IPS DF 6.9 (cell line): ENCODE measurements at regions not wholly inside any gene's neighbourhood (a gene's known extent, or its start where the extent isn't known, plus 50 kb on each side); places are given as distances from the start of the nearest gene placed in this dataset.

Experiments
- DNase-seq: peaks from one replicate; pipeline ENCODE4 v3.0.0-alpha.2; 2013; ENCODE audit warnings: low read depth, low spot score
- H3K27ac ChIP-seq: one replicate; pipeline ENCODE4 v1.5.1; 2013; ENCODE audit warnings: low read length, control low read depth
- H3K27me3 ChIP-seq: 2 replicates; pipeline ENCODE4 v1.6.1; 2013; ENCODE audit warnings: mild to moderate bottlenecking, low read length; ENCODE audit not compliant: control insufficient read depth, insufficient read depth
- H3K36me3 ChIP-seq: 2 replicates; pipeline ENCODE4 v1.6.1; 2013; ENCODE audit warnings: low read length; ENCODE audit not compliant: control insufficient read depth, insufficient read depth
- H3K4me1 ChIP-seq: 2 replicates; pipeline ENCODE4 v1.6.1; 2013; ENCODE audit warnings: low read length; ENCODE audit not compliant: control insufficient read depth, insufficient read depth
- H3K4me3 ChIP-seq: 2 replicates; pipeline ENCODE4 v1.5.1; 2013; ENCODE audit warnings: mild to moderate bottlenecking, low read length
- H3K9me3 ChIP-seq: 2 replicates; pipeline ENCODE4 v1.6.1; 2013; ENCODE audit warnings: low read length, inconsistent platforms; ENCODE audit not compliant: control insufficient read depth, insufficient read depth
- WGBS: extraction: QIAGEN DNeasy Blood & Tissue Kit; methylation state at CpG from one replicate; pipeline ENCODE4 v1.1.7; 2013; ENCODE audit warnings: mixed read lengths, missing lambda C conversion rate; ENCODE audit not compliant: insufficient read length, insufficient coverage; 5-methylcytosine and 5-hydroxymethylcytosine counted together

- no peak for DNase-seq
- Histone ChIP-seq H3K27me3 (no peaks in the 10 kb centered on the region), H3K27ac (no peak overlapping the region), H3K4me1 (no peaks in the 10 kb centered on the region), H3K9me3 (no peaks in the 10 kb centered on the region), H3K36me3 (no peaks in the 10 kb centered on the region), H3K4me3 (no peak overlapping the region)
- WGBS, result no CpG with 5 or more reads among the region's 1 CpG
These were observed 62.2 kb upstream of the C1QTNF7 start for GRCh38 chr4:15365641-15366040.

GRCh38 chr4:15366721-15367120 lies 61.1 kb upstream of the C1QTNF7 start:
- Histone ChIP-seq H3K4me3 (no peak overlapping the region), H3K27me3 (no peaks in the 10 kb centered on the region), H3K27ac (no peak overlapping the region), H3K36me3 (no peaks in the 10 kb centered on the region), H3K9me3 (no peaks in the 10 kb centered on the region), H3K4me1 (no peaks in the 10 kb centered on the region)
- no peak for DNase-seq
- WGBS, result no CpG with 5 or more reads among the region's 1 CpG

GRCh38 chr4:15368856-15369255 lies 59.0 kb upstream of the C1QTNF7 start:
- Histone ChIP-seq H3K27ac (no peak overlapping the region), H3K36me3 (no peaks in the 10 kb centered on the region), H3K4me1 (no peaks in the 10 kb centered on the region), H3K4me3 (no peak overlapping the region), H3K27me3 (no peaks in the 10 kb centered on the region), H3K9me3 (no peaks in the 10 kb centered on the region)
- no peak for DNase-seq
- 100% methylated on average over 1 of the region's 3 CpGs for WGBS

- H3K9me3 ChIP-seq, result no peaks in the 10 kb centered on the region
- no peak overlapping the region for H3K4me3 ChIP-seq
- no peaks in the 10 kb centered on the region for H3K27me3 ChIP-seq
- no peak for DNase-seq
- H3K4me1 ChIP-seq, result no peaks in the 10 kb centered on the region
- no peaks in the 10 kb centered on the region for H3K36me3 ChIP-seq
- no peak overlapping the region for H3K27ac ChIP-seq
These were observed 57.5 kb upstream of the C1QTNF7 start for GRCh38 chr4:15370296-15370695.

- Histone ChIP-seq H3K9me3 (no peaks in the 10 kb centered on the region), H3K27me3 (no peaks in the 10 kb centered on the region), H3K36me3 (no peaks in the 10 kb centered on the region), H3K27ac (no peak overlapping the region), H3K4me1 (no peaks in the 10 kb centered on the region), H3K4me3 (no peak overlapping the region)
- DNase-seq, result no peak
- WGBS, result no CpG with 5 or more reads among the region's 3 CpGs
These were observed 54.5 kb upstream of the C1QTNF7 start for GRCh38 chr4:15373363-15373762.

GRCh38 chr4:15374656-15375055 lies 53.2 kb upstream of the C1QTNF7 start:
- Histone ChIP-seq H3K9me3 (no peaks in the 10 kb centered on the region), H3K27ac (no peak overlapping the region), H3K4me3 (no peak overlapping the region), H3K27me3 (no peaks in the 10 kb centered on the region), H3K4me1 (no peaks in the 10 kb centered on the region), H3K36me3 (no peaks in the 10 kb centered on the region)
- no peak for DNase-seq
- WGBS, result no CpG with 5 or more reads among the region's 8 CpGs

- Histone ChIP-seq H3K4me1 (no peaks in the 10 kb centered on the region), H3K4me3 (no peak overlapping the region), H3K27me3 (no peaks in the 10 kb centered on the region), H3K36me3 (no peaks in the 10 kb centered on the region), H3K27ac (no peak overlapping the region), H3K9me3 (no peaks in the 10 kb centered on the region)
- WGBS, result no CpG with 5 or more reads among the region's 3 CpGs
- no peak for DNase-seq
These were observed 52.2 kb upstream of the C1QTNF7 start for GRCh38 chr4:15375667-15376066.

- no peak overlapping the region for H3K27ac ChIP-seq
- H3K36me3 ChIP-seq, result no peaks in the 10 kb centered on the region
- no peaks in the 10 kb centered on the region for H3K9me3 ChIP-seq
- no peak overlapping the region for H3K4me3 ChIP-seq
- 100% methylated on average over 3 of the region's 5 CpGs for WGBS
- no peak for DNase-seq
- H3K27me3 ChIP-seq, result no peaks in the 10 kb centered on the region
- H3K4me1 ChIP-seq, result no peaks in the 10 kb centered on the region
These were observed 51.7 kb upstream of the C1QTNF7 start for GRCh38 chr4:15376145-15376544.

GRCh38 chr4:15376594-15376993 lies 51.2 kb upstream of the C1QTNF7 start:
- no peak overlapping the region for H3K27ac ChIP-seq
- H3K9me3 ChIP-seq, result no peaks in the 10 kb centered on the region
- DNase-seq, result no peak
- no CpG with 5 or more reads among the region's 2 CpGs for WGBS
- H3K27me3 ChIP-seq, result no peaks in the 10 kb centered on the region
- H3K4me3 ChIP-seq, result no peak overlapping the region
- H3K36me3 ChIP-seq, result no peaks in the 10 kb centered on the region
- no peaks in the 10 kb centered on the region for H3K4me1 ChIP-seq
